ENCODE measurements at regions not wholly inside any gene's neighbourhood (a gene's known extent, or its start where the extent isn't known, plus 50 kb on each side); places are given as distances from the start of the nearest gene placed in this dataset.

DNA sequence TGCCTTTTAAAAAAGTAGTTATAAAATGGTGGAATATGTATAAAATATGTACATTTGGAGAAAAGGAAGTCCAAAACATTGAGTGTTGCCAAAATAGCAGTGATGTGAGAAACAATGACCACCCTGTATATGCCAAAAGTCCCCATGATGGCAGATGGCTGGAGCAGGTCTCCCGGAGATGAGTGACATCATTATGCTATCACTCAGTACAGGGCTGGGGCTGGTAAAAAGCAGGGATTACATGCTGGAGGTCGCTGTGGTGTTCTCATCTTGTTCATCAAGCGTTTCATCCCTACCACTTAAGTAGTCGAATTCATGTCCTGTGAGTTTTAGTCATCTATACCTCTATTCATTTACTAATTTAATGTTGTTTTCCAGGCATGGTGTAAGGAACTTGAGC, 315.3 kb upstream of the SLC35B3 start:
- TF ChIP-seq RAD21 (IDR thresholded peaks at IDR 0.05; ENCODE audit: low read depth) (no peak), EP300 (IDR thresholded peaks at IDR 0.05; ENCODE audit: borderline replicate concordance) (no peak)
- TF ChIP-seq, protein P1, sequence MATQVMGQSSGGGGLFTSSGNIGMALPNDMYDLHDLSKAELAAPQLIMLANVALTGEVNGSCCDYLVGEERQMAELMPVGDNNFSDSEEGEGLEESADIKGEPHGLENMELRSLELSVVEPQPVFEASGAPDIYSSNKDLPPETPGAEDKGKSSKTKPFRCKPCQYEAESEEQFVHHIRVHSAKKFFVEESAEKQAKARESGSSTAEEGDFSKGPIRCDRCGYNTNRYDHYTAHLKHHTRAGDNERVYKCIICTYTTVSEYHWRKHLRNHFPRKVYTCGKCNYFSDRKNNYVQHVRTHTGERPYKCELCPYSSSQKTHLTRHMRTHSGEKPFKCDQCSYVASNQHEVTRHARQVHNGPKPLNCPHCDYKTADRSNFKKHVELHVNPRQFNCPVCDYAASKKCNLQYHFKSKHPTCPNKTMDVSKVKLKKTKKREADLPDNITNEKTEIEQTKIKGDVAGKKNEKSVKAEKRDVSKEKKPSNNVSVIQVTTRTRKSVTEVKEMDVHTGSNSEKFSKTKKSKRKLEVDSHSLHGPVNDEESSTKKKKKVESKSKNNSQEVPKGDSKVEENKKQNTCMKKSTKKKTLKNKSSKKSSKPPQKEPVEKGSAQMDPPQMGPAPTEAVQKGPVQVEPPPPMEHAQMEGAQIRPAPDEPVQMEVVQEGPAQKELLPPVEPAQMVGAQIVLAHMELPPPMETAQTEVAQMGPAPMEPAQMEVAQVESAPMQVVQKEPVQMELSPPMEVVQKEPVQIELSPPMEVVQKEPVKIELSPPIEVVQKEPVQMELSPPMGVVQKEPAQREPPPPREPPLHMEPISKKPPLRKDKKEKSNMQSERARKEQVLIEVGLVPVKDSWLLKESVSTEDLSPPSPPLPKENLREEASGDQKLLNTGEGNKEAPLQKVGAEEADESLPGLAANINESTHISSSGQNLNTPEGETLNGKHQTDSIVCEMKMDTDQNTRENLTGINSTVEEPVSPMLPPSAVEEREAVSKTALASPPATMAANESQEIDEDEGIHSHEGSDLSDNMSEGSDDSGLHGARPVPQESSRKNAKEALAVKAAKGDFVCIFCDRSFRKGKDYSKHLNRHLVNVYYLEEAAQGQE (IDR thresholded peaks at IDR 0.05; ENCODE audit: low read depth), result no peak

Data from Ishikawa (cell line).